Heart left ventricle (tissue), 13 donors: ENCODE measurements at regions not wholly inside any gene's neighbourhood (a gene's known extent, or its start where the extent isn't known, plus 50 kb on each side); places are given as distances from the start of the nearest gene placed in this dataset.

ENCODE experiments used
- CTCF ChIP-seq, 12 donors: fragments of 200-600 bp; sonication (generic) in 4 of 12; IDR thresholded peaks; one replicate each; pipeline versions ENCODE4 v1.5.0 to v1.8.0; 2018 to 2022; ENCODE audit warnings: antibody characterized with exemption in 12 of 12, mild to moderate bottlenecking in 5 of 12
- POLR2A ChIP-seq, 2 donors: fragments of 450-650 bp; IDR thresholded peaks; one replicate each; pipeline ENCODE4 v1.6.1; 2017; ENCODE audit warnings: antibody characterized with exemption in 2 of 2, mild to moderate bottlenecking in 2 of 2, moderate library complexity in 2 of 2
- donor health status: ischemic (EF 13 %, LVEDD 7.1; RV severe dilation, severe dysfunction).
- donor health status: DM: no; HTN: yes; CAD: no.
- donor health status: DM: no; HTN: no; CAD: no.
- donor health status: ischemic (EF 25% LVEDD 6.9; RV normal size, moderate dysfunction).
- donor health status: ischemic (EF 25% LVEDD 5.7; RV mildly dilated, moderate dysfunction).
- donor health status: ischemic (EF 35%, LVEDD 5.7; RV mildly dilated, moderate dysfunction).
- donor health status: nonischemic (EF 11% LVEDD 7.7; RV severe dilation, severe dysfunction).
- donor health status: DM: yes; HTN: yes; CAD: no.
- donor health status: PGD.
- donor health status: ischemic (EF 29% LVEDD 5.4; RV normal size, mild dysfunction).
- donor health status: nonischemic (EF 23%, LVEDD 6.1; RV moderate dilation, normal function).

- TF ChIP-seq CTCF (IDR thresholded peaks at IDR 0.05) (peak in 2 of 12 donors; percentile 25 to 30), POLR2A (IDR thresholded peaks at IDR 0.05) (no peak)
Observed at GRCh38 chr3:174440741-174441587, 418.2 kb upstream of the NAALADL2 start.
